ENCODE measurements at regions not wholly inside any gene's neighbourhood (a gene's known extent, or its start where the extent isn't known, plus 50 kb on each side); places are given as distances from the start of the nearest gene placed in this dataset.

- TF ChIP-seq SP1 (IDR thresholded peaks at IDR 0.05; ENCODE audit: low read depth) (no peak), CBX3 (IDR thresholded peaks at IDR 0.05; ENCODE audit: low read depth) (no peak), EGR1 (IDR thresholded peaks at IDR 0.05; ENCODE audit: low read depth) (no peak), CEBPB (IDR thresholded peaks at IDR 0.05; ENCODE audit: low read depth) (no peak), REST (IDR thresholded peaks at IDR 0.05; ENCODE audit: low read depth) (no peak), POLR2AphosphoS5 (IDR thresholded peaks at IDR 0.05; ENCODE audit: low read depth, low read length) (no peak)
Measured at GRCh38 chr2:17309181-17309580, 209.1 kb downstream of the RAD51AP2 start (continued).

DNA sequence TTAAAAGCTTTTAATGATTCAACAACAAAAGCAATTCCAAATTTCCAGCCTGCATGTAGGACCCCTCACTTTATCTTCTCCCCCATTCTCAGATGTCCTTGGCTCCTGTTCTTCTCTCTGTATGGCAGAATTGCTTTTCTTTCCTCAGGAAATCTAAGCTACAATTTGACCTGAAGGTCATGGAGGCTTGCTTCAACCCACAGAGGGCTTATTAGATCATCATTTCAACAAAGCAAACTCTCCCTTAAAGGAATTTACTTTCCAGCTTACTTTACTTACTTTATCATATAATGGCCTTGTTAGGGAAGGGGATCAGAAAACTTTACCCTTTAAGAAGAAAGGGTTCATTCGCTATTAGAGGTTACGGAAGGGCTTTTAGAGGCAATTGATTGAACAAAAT is 211.5 kb downstream of the RAD51AP2 start:
- Histone ChIP-seq H2AFZ (ENCODE audit: low read depth, low read length, poor library complexity, severe bottlenecking) (no peak overlapping the region), H3K9ac (ENCODE audit: low read length) (no peak overlapping the region), H3K4me3 (replicated peaks in 1 of 2; ENCODE audit: low read depth in 1 of 2, low read length in 2 of 2) (no peak overlapping the region), H3K9me2 (ENCODE audit: insufficient read depth) (no peaks in the 10 kb centered on the region), H3K4me2 (ENCODE audit: low read length) (no peak overlapping the region), H3K36me3 (ENCODE audit: control insufficient read depth in 1 of 2, insufficient read depth in 2 of 2, low read length in 2 of 2) (no peaks in the 10 kb centered on the region), H3K4me1 (ENCODE audit: control insufficient read depth in 1 of 2, insufficient read depth in 2 of 2, low read length in 2 of 2) (peaks cover 0 to 13% of the 10 kb centered on the region in 2 experiments; a peak in 1 of 4 replicates), H3K9me3 (ENCODE audit: control insufficient read depth in 1 of 2, insufficient read depth in 1 of 2, low read depth in 1 of 2, low read length in 2 of 2) (no peaks in the 10 kb centered on the region), H3K79me2 (ENCODE audit: insufficient read depth, low read length) (no peaks in the 10 kb centered on the region), H3K27ac (ENCODE audit: low read depth, low read length) (no peak overlapping the region), H4K20me1 (ENCODE audit: insufficient read depth) (no peaks in the 10 kb centered on the region), H3K27me3 (ENCODE audit: insufficient read depth, low read length) (no peaks in the 10 kb centered on the region; the same call in 1 of the 2 replicates)
- BruUV-seq (replicated peaks) = no TSS peak
- CTCF ChIA-PET = no interaction called here
- DNase-seq (ENCODE audit: low read depth, low spot score) (no peak), ATAC-seq (no peak)
- intact Hi-C loops (cut with micrococcal nuclease) = no loop called here
- RAD21 ChIA-PET (ENCODE audit: low non-redundant PET in 1 of 2, low total read pairs in 2 of 2, uncharacterized antibody in 2 of 2, unreplicated experiment in 2 of 2) = no interaction called here
- POLR2A ChIA-PET = no interaction called here
- no peak for TF ChIP-seq FOSL1 (IDR thresholded peaks at IDR 0.05; ENCODE audit: low read depth)
- no peak for TF ChIP-seq EZH2phosphoT487 (IDR thresholded peaks at IDR 0.05; ENCODE audit: borderline replicate concordance)
- no peak for TF ChIP-seq EZH2 (IDR thresholded peaks at IDR 0.05)
- no peak for TF ChIP-seq ZFX (IDR thresholded peaks at IDR 0.05)
- TF ChIP-seq ZBTB33 (IDR thresholded peaks at IDR 0.05; ENCODE audit: extremely low read depth, insufficient replicate concordance, low read length) = no peak
- no peak for TF ChIP-seq CEBPB (IDR thresholded peaks at IDR 0.05; ENCODE audit: low read depth)
- no peak for TF ChIP-seq POLR2A (IDR thresholded peaks at IDR 0.05; ENCODE audit: borderline replicate concordance, extremely low read depth, insufficient read depth, insufficient read length)
- no peak for TF ChIP-seq JUND (IDR thresholded peaks at IDR 0.05)
- TF ChIP-seq, protein P1, sequence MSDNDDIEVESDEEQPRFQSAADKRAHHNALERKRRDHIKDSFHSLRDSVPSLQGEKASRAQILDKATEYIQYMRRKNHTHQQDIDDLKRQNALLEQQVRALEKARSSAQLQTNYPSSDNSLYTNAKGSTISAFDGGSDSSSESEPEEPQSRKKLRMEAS (IDR thresholded peaks at IDR 0.05) = no peak
- no peak for TF ChIP-seq EGR1 (IDR thresholded peaks at IDR 0.05; ENCODE audit: low read depth)
- TF ChIP-seq SP1 (IDR thresholded peaks at IDR 0.05; ENCODE audit: low read depth) = no peak
- TF ChIP-seq RAD21 (IDR thresholded peaks at IDR 0.05; ENCODE audit: low read depth) = no peak
- no peak for TF ChIP-seq ELF1 (IDR thresholded peaks at IDR 0.05; ENCODE audit: borderline replicate concordance, low read depth)
- TF ChIP-seq SIN3A (IDR thresholded peaks at IDR 0.05; ENCODE audit: low read depth) = no peak
- no peak for TF ChIP-seq CBX3 (IDR thresholded peaks at IDR 0.05; ENCODE audit: low read depth)
- no peak for TF ChIP-seq POLR2AphosphoS5 (IDR thresholded peaks at IDR 0.05; ENCODE audit: low read depth, low read length)
- TF ChIP-seq ZNF274 (IDR thresholded peaks at IDR 0.05; ENCODE audit: low read depth, low read length) = no peak
- no peak for TF ChIP-seq CTCF (IDR thresholded peaks at IDR 0.05 in 2 of 3, conservative IDR thresholded peaks at IDR 0.05 in 1 of 3; ENCODE audit: borderline replicate concordance in 1 of 3, insufficient read depth in 1 of 3, low read depth in 2 of 3, low read length in 2 of 3)
- no peak for TF ChIP-seq TCF7L2 (IDR thresholded peaks at IDR 0.05; ENCODE audit: borderline replicate concordance, extremely low read depth, insufficient read depth, insufficient read length)

Data from HCT116 (cell line).